Stimulated activated CD4-positive, alpha-beta T cell treated with anti-CD3 and anti-CD28 coated beads, Interleukin-12 subunit alpha, Interleukin-12 subunit beta, amount 100 ng/mL, for 48 hours (primary cell): ENCODE measurements at regions not wholly inside any gene's neighbourhood (a gene's known extent, or its start where the extent isn't known, plus 50 kb on each side); places are given as distances from the start of the nearest gene placed in this dataset.

Experiments used
- DNase-seq, 3 donors: peaks; one replicate each; pipeline ENCODE4 v3.0.0-alpha.2; 2020; ENCODE audit warnings: low read depth in 2 of 3, low spot score in 1 of 3

DNA sequence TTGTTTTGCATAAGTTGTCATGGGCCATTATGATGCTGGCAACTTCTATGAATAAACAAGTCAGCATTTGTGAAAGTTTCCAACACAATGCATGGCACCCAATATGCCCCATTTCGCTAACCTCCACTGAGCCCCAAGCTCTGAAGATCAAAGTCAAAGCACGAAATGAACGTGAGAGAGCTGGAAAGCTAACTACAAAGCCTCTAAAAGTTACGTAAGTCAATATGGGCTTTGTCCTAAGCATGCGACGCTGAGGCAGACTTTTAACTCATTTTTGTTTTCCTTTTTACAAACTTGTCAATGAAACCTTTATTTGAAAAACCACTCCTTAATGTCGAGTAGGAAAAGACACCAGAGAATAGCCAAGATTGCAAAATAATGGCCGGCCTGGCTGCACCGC, 131.6 kb upstream of the NUDT7 start:
- no peak for DNase-seq

DNA sequence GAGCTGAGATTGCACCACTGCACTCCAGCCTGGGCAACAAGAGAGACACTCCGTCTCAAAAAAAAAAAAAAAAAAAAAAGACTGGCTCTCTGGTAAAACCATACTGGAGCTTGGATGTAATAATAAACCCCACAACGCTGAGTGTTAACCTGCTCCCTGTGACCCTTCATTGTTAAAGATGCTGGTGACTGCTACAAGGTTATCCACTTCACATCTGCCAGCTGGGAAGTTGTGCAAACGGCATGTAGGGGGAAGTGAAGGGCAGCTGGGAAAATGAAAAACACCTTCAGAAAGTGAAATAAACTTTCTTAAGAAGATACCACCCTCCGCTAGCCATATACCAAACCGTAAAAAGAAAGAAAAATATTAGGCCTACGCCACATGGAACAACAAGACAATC, 131.0 kb upstream of the NUDT7 start:
- DNase-seq: no peak

DNA sequence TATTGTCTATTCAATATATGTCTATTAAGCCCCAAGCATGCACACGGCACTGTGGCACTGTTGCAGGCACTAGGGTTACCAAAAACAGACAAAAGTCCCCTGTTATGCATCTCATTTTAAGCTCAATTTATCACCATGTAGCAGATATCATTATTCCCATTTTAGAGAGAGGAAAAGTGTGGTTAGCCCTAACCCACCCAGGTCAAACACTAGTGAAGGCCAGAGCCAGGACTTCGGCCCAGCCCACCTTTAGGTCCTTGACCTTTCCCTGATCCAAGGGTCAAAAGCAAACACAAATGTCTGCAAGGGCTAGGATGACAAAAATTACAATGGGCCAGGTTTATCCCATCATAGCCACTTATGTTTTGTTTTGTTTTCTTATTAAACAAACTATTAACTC, 130.3 kb upstream of the NUDT7 start:
- DNase-seq: no peak

DNA sequence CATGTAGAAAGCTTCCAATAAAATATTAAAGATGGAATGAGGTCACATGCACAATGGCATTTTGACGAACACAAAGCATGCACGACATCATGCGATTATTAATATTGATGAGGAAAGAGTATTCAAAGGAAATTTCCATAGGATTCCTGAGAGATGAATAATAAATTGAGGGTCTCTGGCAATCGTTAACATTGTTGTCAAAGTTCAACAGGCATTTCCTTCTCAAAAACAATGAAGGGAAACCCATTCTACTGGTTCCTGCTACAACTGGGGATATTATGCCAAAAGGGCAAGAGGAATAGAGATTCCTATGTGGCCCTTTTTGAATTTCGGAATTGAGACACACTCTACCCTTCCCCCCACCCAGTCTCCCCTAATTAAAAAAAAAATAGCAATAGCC, 128.3 kb upstream of the NUDT7 start:
- no peak for DNase-seq

DNA sequence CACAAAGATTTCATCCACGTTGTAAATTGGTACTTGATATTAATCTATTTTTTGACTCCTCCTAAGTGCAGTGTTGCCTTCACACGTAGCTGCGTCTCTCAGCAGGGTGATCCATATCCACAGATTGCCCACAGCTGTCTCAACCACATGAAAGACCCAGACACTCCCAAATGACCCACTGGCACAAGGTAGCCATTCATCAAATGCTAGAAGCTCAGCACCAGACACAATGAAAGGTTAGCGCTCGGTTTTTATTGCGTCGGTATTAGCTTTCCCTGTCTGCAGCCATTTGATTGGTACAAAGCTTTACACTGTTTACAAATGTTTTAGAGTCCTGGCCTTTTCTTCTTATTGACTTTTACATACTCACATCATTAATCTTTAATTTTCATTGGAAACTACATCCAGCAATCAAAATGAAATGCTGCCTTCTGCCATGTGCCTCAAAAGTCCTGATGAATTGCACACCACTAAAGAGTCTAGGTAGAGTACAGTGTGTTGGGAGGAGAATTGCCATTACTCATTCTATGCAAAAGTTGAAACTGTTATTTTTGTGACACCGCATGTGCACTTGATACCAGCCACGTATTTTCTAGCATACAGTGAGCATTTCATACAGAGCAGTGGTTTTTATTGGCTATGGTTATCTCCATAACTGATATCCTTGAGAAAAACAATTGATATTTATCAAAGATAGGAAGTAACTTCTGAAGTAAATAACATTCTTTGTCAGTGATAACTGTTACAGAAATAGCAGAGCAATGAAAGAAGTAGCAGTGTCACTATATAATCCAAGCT, 127.3 kb upstream of the NUDT7 start:
- DNase-seq: no peak

DNA sequence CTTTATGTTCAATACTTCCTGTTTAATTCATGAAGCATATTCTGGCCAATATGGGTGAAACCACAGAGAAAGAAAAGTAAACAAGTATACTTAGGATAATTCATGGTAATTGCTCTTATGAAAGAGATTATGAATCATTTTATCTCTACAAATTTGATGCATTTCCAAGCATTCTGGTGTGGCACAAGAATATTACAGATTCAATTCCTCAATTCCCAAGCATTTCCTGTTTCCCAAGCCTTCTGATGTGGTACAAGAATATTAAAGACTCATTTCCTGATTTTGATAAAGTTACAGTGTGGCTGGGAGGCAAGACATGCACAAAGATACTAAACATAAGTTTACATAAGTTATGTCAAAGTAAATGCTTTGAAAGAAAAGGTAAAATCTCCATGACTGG, 126.1 kb upstream of the NUDT7 start:
- DNase-seq: no peak

DNA sequence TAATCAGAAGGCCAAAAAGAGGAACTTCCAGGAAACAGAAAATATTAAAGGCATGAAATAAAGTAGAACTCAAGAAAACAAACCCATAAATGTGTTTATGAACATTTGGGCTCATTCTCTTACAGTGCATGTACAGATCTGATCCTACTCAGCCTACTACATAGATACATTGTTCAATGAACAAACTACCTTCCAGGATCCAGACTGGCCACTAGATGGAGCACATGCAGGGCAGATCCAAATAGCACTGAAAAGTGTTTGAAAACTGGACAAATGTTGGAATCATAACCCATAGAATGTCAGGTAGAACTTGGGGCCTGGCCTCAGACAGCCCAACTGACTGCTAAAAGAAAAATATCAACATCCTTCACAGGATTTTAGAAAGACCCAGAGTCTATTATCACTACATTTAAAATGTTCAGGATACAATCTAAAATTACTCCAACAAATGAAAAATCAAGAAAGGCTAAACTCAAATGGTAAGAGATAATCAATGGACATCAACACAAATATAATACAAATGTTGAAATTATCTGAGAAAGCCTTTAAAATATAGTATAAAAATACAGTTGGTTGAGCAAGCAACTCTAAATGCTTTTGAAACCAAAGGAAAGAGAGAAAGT, 122.4 kb upstream of the NUDT7 start:
- no peak for DNase-seq

DNA sequence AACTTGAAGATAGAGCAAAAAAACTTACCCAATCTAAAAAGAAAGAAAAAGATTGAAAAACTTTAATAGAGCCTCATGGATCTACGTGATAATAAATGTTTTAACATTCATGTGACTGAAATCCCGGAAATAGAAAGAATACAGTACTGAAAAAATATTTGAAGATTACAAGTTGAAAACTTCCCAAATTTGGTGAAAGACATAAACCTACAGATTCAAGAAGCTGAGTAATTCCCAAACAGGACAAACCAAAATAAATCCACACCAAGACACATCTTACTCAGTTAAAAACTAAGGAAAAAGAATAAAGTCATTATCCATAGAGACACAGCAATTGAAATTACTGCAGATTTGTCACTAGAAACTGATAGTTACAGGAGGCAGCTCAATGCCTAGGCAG, 121.8 kb upstream of the NUDT7 start:
- no peak for DNase-seq

DNA sequence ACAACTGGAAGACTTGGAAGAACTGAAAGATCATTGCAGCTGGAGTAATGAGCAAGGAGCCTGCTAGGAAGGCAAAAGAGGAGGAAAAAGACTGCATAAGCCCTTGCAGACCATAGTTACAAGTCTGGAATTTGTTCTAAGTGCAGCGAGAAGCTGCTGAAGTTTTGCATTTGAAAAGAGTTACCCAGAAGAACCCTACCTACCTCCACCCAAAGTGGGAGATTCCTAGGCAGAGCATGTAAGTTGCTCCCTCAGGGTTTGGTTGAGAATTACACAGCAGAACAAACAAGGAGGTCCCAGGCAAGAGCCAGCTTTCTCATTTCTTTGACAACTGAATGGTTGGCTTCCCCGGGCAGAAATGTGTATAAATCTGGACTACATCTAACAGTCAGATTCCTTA, 118.7 kb upstream of the NUDT7 start:
- no peak for DNase-seq

DNA sequence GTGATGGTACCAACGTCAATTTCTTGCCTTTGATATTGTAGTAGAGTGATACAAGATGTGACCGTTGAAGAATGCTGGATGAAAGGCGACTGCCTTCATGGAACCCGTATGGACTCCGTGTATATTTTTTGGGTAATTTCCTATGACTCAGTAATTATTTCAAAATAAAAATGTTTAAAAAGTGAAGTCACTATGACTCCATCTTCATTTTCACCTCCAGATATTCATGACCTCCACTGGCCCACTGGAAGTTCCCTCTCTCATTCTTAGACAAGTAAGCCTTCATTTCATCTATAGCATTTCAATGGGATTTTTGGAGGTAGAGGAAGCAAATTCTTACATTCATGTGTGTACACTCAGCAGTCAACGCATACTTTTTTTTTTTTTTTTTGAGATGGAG, 111.8 kb upstream of the NUDT7 start:
- no peak for DNase-seq

DNA sequence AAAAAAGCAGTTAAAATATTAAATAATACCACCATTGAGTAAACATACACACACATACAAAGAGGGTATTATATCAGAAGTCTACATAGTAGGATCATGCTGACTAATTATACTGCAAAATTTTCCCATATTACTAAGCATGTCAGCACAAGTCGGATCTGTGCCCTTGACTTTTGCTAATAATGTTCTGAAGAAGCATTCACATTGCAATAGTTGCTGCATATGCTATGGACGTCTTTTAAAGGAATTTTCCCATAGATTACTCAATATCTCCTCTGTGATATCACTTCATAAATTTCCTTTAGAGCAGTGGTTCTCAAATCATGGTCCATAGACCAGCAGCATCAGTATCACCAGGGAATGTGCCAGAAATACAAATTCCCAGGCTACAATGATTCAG, 110.9 kb upstream of the NUDT7 start:
- DNase-seq: no peak

DNA sequence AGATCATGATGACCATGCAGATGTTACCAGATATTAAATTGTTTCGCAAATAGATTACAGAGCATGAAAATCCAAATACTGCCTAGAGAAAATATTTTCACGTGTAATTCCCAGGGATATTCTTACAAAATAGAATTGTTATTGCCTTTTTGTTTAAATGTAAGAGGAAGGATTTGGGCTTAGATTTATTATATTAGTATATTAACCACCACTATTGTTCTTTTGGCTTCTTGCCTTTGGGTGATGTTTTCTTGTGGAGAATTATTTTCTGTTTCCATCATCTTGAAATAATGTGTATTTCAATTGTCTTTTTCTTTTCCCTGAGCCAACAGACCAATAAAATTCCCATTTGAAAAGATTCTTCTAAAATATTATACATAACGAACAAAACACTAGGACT, 109.7 kb upstream of the NUDT7 start:
- no peak for DNase-seq

DNA sequence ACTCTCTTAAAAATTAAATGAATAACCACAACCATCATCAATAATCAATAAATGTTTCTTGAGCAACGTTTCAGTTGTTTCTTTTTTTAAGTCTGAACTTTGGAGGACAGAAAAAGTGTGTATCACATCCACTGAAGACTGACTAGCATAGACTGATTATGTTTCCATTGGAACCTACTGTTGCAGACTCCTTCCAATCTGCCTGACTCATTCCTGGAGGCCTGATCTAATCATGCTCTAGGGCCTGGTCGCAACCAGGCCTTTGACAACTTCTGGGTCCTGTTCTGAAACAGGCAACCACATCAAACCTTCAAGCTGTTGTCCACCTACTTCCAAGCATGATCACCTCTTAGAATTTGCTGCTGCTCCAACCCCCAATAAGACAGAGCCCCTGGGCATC, 109.2 kb upstream of the NUDT7 start:
- no peak for DNase-seq

DNA sequence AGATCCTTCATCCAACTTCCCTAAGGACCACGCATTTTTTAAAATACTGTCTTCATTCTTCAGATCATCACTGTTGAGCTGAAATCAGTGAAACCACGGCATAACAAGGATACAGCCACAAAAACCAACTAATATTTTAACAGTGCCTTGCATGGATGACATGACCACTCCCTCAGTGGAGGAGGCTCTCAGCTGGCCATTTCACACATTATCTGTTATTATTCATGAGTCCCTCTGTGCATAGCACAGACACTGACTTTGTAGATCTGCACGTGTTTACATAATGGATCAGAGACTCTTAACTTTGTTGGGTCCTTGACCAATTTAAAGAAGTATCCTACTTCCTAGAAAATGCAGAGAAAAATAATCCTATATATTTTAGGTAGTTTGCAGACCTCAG, 104.8 kb upstream of the NUDT7 start:
- no peak for DNase-seq

DNA sequence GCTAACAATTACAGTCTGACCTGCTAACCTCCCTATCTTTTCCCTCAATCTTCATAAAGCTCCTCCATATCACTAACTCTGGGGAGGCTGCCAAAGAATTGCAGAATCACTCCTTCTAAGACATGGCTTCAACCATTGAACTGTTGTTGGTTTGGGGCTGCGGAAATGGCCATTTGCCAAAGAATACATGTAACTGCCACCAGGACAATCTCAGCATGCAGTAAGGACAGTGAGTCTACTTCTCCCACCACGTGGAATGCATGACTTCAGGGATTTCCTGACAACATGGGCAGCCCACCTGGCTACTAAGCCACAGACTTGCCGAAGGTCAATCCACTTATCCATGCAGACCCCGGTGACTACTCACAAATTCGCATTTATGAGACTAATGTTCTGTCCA, 104.3 kb upstream of the NUDT7 start:
- no peak for DNase-seq

DNA sequence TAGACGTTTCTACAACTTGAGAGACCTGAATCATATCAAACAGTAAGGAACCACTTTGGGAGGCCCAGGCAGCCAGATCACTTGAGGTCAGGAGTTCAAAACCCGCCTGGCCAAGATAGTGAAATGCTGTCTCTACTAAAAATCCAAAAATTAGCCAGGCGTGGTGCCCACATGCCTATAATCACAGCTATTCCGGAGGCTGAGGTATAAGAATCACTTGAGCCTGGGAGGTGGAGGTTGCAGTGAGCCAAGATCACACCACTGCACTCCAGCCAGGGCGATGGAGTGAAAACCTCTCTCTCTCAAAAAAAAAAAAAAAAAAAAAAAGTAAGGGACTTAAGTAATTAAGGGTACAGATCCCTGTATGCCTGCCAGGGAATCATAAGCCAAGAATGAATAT, 103.4 kb upstream of the NUDT7 start:
- DNase-seq: no peak

DNA sequence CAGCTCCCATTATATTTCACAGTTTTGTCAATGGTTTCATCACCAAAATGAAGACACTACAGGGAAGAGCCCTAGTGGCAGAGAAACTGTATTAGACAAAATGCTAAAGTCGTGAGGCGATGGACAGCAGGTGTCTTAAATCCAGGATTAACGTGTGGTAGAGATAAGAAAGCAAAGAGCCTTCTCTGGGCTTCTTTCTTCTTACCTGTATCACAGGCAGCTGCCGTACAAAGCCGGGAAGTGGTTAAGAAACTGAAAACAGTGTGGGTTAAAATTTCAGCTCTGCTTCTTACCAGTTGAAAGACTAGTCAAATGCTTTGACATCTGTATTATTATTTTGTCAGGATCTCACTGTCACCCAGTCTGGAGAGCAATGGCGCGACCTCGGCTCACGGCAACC, 98.2 kb upstream of the NUDT7 start:
- no peak for DNase-seq

DNA sequence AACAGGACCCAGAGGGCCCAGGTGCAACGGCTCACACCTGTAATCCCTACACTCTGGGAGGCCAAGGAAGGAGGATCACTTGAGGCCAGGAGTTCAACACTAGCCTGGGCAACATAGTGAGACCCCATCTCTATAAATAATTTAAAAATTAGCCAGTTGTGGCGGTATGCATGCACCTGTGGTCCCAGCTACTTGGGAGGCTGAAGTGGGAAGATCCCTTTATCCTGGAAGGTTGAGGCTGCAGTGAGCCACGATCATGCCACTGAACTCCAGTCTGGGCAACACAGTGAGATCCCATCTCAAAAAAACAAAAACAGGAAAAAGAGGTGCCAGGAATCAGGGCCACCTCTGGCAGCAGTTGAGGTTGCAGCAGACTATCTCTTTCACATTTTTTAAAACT, 85.7 kb upstream of the NUDT7 start:
- DNase-seq: no peak

DNA sequence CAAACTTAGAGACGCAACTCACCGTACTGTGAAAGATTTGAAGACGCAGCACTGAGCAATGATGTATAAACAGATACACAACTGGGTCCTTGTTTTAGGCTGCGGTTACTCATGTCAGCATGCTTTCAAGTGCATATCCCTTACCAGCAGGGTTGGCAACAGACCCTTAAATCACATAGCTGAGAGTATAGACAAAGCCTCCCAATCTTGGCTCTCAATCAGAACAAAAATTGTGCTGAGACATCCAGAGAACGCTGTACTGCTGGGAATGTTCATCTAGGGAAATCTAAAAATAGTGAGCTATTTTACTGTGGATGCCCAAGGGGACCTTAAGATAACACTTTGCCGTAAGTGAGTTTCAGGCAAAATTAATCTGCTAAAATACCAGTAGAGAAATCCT, 84.4 kb upstream of the NUDT7 start:
- no peak for DNase-seq

DNA sequence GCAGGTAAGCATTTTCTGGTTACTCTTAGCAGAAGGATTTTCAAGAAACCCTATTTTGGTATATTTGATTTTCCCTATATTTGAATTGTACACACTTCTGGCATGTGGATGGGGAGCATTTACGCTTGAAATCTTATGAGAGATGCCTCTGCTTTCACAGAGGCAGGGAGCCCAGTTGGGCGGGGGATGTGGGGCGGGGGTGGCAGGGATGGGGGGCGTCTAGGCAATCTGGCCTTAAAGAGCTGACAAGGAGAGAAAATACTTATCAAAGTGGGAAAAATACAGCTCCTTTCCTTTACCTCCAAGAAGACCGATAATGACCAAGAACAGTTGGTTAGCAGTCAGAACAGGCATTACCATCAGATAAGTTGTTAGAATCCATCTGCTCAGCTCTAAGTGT, 79.1 kb upstream of the NUDT7 start:
- DNase-seq: no peak

DNA sequence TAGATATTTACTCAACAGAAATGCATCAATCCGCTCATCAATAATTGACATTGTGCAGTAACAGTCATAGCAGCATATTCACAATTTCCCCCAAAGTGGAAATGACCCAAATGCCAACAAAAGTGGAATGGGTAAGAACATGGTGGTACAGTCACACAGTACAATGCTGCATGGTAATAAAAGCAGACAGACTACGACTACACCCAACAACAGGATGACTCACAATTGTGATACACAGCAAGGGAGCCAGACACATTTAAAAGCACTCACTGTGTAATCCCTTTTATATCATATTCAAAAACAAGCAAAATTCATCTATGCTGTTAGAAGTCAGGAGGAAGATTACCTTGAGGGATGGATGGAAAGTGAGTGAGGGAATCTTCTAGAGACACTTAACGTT, 76.5 kb upstream of the NUDT7 start:
- DNase-seq: no peak

DNA sequence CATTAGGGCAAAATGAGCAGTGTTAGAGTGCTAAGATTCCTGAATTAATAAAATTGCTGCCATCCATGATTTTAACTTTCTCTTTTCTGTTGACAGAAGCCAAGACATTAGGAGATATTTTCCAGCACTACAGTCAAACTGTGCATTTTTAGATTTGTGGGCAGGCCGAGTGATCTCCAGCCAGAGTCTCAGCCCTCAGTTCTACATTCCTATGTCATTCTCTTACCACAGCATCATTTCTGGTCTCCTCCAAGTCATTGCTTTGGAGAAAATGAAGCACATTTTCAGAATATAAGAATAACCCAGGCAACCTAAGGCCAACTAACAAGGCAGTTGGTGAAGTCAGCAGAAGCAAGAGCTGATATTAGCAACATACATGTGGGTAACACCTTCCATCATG, 74.6 kb upstream of the NUDT7 start:
- DNase-seq: no peak

DNA sequence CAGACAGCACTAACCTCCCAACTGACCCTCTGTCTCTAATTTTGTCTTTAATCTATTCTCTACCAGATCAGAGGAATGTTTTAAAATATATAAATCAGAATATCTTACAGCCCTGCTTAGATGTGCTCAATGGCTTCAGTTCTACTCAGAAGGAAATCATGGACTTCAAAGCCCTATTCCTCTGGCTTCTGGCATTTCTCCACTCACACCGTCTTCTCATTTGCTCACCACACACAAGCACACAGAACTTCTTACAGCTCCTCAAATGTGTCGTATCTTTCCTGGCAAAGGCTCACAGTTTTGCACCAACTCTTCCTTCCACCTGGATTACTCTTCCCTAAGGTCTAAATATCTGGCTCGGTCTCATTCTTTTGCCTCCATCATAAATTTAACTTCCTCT, 71.6 kb upstream of the NUDT7 start:
- no peak for DNase-seq
